ENCODE measurements at regions not wholly inside any gene's neighbourhood (a gene's known extent, or its start where the extent isn't known, plus 50 kb on each side); places are given as distances from the start of the nearest gene placed in this dataset.
"Not testable (repeated sequence)": the region's sequence is repeated elsewhere in the genome, so short reads cannot be mapped to it uniquely, and the experiment has no call there.

DNA sequence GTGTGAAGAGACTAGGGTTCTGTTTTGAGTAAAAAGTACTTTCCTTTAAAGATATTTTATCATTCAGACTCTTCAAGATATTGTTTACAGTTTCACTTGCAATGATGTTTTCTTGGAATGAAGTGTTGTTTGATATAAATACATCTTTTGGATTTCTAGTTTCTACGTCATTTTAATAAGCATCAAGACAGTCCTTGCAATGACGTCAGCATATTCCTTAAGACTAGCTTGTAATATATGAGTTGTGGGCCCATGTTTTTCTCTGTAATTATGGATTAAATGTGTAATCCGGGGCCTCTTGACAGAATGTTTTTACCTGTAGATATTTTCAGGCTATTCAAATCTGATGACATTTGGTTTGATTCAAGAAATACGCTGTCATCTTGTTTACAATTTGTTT lies 66.1 kb downstream of the RBMX2 start:
- no peak for FAIRE-seq
- DNase-seq (ENCODE audit: insufficient read length, low spot score): no peak

DNA sequence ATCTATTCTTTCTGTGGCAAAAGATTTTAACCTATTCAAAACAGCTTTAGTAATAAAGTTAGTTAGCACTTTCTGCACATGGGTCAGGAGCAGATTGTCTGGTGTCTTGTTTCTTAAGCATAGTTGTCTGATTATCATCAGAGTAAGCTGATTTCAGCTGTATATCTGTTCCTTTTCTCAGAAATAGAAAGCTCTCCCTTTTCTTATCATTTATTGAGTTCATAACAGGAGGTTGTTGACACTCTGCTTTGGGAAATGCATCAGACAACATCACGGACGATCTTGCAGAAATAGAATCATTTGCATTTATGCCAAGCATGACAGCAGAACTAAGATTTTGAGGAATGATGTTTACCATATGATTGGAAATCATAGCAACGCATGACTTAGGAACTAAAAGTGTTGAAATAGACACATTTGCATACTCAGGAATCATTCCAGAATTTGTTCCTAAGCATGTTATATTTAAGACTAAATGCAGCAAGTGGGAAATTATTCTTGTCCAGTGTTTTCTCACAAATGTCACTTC lies 66.7 kb downstream of the RBMX2 start:
- FAIRE-seq: no peak

DNA sequence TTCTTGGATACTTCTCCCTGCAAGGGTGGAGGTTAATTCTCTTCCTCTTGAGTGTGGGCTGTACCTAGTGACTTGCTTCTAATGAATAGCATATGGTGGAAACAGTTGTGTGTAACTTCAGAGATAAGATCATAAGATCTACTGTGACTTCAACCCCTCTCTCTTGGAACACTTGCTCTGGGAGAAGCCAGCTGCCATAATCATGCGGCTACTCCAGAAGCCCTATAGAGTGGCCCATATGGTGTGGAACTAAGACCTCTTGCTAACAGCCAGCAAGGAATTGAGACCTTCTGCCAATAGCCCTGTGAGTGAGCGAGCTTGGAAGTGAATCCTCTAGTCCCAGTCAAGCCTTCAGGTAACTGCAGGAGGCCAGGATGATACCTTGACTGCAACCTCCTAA lies 81.1 kb downstream of the RBMX2 start:
- DNase-seq (ENCODE audit: insufficient read length, low spot score) (no peak), FAIRE-seq (no peak)

More for the DNA sequence above, 66.7 kb downstream of the RBMX2 start:
- DNase-seq (ENCODE audit: insufficient read length, low spot score): no peak

DNA sequence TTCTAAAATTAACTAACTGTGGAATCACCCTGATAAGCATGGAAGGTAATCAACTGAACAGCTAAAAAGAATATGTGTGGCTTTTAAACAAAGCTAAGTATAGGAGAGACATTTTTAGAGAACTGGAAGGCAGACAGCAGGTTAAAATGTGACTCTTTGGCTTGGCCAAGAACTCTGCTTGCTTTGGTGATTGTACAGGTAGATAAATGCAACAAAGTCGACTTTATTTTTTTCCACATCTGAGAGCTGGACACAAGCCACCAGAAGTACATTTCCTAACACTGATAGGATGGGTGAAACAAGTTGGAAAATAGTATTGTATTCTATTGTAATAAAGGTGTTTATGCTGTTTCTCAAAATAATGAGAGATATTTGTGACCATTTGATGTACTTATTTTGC lies 84.1 kb downstream of the RBMX2 start:
- FAIRE-seq: no peak
- DNase-seq (ENCODE audit: insufficient read length, low spot score): no peak

DNA sequence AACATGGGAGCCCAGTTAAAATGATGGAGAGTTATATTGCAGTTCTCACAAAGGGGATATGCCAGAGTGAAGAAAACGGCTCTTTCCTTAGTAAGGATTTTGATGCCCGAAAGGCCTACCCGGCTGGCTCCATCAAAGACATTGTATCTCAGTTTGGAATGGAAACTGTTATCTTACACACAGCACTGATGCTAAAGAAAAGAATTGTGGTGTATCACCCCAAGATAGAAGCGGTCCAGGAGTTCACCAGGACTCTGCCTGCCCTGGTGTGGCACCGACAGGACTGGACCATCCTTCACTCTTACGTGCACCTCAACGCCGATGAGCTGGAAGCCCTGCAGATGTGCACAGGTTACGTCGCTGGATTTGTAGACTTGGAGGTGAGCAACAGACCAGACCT lies 93.7 kb downstream of the RBMX2 start:
- not testable (repeated sequence) for DNase-seq (ENCODE audit: insufficient read length, low spot score)
- FAIRE-seq: peak; percentile 74

DNA sequence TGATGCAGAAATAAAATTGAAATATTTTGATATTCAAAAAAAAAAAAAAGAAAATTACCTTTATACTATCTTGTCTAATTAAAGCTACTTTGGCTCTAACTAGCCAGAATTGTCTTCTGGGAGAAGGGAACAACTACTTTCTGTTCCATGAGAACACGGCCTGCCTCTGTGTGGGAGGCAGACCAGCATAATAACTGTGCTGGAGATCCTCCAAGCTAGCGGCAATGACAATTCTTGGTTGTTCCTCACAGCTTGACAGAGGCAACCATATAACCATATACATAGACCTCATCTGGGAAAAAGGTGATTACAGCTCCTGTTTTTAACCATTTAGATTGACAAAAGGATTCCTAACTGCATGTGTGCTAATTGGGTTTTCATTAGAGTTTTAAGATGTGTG lies 95.7 kb downstream of the RBMX2 start:
- FAIRE-seq: no peak
- DNase-seq (ENCODE audit: insufficient read length, low spot score): no peak

DNA sequence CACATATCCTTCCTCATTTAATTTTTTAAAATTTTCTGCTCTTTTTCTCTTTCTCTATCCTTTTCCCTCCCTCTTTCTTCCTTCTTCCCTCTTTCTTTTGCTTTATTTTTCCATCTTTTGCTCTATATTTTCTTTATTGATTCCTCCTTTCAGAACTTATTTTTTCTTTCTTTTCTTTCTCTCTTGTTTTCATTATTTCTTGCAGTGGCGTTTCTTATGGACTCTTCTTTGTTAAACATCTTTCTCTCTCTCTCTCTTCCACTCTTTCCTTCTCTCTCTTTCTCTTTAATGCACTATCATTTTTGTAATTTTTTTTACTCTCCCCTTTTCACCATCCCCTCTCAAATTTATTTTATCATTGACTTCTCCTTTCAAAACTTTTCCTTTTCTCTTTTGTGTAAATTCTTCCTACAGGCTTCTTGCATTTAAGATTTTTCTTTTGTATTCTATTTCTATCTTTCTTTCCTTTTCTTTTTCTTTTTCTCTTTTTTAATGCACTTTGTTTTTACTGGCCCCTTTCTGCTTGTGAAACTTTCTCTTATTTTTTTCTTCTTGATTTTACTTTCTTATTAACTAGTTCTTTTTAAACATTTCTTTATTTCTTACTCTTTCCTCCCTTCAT lies 97.0 kb downstream of the RBMX2 start:
- FAIRE-seq: no peak
- DNase-seq (ENCODE audit: insufficient read length, low spot score): no peak

DNA sequence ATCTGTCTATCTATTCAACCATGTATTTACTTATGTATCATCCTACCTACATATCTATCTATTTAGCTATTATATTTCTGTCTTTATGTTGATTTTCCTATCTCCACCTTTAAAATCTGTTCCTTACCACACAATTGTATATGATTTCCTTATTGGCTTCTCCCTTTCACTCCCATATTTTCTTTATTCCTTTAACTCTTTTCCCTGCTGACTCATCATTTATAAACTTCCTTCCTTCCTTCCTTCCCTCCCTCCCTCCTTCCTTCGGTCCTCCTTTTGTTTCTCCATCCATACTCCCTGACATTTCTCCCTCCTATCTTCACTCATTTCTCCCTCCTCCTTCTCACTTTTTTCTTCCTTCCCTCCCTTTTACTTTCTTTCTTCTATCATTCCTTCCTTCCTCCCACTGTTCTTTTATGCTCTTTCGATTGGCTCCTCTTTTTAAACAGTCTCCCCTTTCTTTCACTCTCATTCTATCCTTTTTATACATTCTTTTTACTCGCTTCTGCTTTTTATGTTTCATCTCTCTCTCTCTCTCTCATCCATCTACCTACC lies 100.3 kb downstream of the RBMX2 start:
- FAIRE-seq (peak; percentile 75), DNase-seq (ENCODE audit: insufficient read length, low spot score) (no peak)

DNA sequence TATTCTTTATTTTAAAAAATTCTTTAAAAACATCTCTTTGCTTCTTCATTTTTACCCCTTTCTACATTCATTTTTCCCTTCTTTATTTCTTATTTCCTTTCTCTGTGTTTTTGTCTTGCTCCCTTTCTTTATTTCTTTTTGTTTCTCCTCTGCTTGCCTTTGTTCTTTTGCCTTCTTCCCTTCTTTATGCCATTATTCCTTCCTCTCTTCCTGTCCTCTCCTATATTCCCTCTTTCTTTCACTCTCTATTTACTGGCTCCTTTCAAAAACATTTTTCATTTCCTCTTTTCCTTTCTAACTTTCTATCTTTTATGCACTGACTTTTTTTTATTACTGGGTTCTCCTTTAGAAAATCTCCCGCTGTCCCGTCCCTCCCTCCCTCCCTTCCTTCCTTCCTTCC lies 102.2 kb downstream of the RBMX2 start:
- no peak for FAIRE-seq
- no peak for DNase-seq (ENCODE audit: insufficient read length, low spot score)

DNA sequence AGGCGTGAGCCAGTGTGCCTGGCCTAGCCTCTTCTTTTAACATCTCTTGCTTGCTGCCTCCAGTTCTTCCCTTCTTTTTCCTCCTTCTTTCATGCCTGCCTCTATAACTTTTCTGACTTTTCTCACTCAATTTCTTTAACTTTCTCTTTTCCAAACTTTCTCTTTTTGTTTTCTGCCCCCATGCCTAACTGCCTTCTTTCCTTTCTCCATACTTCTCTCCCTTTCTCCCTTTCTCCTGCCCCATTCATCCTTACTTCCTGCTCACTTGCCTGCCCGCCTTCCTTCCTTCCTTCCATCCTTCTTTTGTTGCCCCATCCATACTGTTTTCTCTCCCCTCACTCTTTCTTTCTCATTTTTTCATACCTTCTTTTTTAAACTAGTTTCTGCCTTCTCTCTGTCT lies 105.2 kb downstream of the RBMX2 start:
- no peak for FAIRE-seq

DNA sequence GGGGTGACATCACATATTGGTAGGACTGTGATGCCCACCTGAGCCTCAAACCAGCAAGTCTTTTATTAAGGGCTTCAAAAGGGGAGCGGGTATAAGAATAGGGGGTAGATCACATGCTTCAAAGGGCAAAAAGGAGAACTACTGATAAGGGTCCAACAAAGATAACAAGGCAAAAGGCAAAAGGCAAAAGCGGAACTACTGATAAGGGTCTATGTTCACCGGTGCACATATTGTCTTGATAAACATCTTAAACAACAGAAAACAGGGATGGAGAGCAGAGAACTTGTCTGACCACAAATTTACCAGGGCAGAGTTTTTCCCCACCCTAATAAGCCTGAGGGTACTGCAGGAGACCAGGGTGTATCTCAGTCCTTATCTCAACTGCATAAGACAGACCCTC lies 110.7 kb downstream of the RBMX2 start:
- FAIRE-seq; DNase-seq (ENCODE audit: insufficient read length, low spot score): not testable (repeated sequence)

More for the DNA sequence above, 105.2 kb downstream of the RBMX2 start:
- DNase-seq (ENCODE audit: insufficient read length, low spot score): no peak

DNA sequence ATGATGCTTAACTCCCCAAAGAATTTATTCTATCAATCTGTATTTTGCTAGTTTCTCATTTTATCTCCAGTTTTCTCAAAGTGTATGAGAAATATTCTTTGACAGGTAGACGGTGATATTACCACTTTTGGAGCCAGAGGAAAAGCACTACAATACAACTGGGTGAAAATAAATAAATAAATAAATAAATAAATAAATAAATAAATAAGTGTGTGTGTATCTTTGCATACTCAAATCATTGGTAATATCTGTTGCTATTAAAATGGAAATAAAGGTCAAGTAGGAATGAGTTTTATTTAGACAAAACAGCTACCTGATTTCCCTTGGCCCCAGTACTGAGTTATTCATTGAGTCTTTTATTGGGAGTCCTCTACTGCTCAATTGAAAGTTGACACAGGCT lies 114.3 kb downstream of the RBMX2 start:
- FAIRE-seq (no peak), DNase-seq (ENCODE audit: insufficient read length, low spot score) (no peak)

DNA sequence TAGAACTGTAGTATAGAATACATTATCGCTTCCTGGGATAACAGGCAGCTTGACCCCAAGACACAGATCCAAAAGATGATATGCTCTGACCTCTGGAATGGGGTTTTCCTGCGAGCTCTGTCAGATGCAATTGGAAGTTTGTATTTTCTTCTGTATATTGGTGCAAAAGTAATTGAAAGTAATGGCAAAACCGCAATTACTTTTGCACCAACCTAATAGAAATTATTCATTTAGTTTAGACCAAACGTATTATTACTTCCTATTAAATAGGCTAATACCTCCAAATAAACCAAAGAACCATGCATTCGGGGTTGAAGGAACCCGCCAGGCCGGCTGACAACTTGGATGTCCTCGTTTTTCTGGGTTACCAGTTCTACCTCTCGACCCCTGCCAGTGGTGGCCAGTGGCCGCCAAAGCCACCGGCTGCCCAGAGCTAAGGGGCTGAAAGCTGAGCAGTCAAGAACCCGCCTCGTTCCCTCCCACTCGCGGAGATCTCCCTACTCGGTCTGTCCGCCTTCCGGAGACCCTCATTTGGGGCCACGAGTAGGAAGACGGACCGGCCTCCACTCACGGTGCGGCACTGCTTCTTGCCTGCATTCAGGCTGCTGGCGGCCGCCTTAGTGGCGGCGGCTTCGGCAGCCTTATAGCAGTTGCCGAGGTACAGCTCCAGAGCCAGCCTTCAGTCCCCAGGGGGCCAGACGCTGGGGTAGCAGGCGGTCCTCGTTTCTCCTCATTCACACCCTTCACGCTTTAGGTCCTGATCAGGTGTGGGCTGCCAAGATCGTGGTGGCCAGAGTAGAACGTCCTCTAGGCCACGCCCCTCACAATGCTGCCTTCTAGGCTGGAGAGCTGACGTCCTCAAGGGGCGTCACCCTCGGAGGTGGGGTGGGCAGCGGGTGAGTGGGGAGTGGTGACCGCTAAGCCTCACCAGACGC lies 121.9 kb downstream of the RBMX2 start:
- FAIRE-seq (no peak), DNase-seq (ENCODE audit: insufficient read length, low spot score) (no peak)

DNA sequence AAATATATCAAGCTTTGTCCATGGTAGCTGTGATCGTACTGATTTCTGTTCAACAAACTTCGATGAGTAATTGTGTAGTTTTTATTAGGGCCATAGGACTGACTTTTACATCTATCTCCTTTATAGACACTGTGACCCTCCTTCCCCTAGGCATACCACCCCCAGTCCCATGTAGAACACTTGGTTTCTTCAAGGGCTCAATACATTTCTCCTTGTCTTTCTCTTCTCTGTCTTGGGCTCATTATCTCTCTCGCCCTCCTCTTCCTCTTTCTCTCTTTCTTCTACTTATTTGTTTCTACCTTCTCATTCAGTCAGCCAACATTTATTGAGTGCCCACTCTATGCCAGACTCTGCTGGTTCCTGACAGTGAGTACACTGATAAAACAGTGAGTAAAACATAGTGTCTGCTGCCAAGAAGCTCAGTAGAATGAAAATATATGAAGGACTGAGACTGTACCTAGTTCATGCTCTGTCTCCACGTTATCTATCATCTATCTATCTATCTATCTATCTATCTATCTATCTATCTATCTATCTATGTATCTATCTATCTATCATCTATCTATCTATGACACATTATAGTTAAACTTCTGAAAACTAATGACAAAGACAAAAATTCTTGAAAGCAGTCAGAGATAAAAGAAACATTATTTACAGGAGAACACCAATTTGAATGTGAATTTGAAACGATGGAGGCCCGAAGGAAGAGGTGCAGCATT lies 122.8 kb downstream of the RBMX2 start:
- FAIRE-seq (no peak), DNase-seq (ENCODE audit: insufficient read length, low spot score) (no peak)

DNA sequence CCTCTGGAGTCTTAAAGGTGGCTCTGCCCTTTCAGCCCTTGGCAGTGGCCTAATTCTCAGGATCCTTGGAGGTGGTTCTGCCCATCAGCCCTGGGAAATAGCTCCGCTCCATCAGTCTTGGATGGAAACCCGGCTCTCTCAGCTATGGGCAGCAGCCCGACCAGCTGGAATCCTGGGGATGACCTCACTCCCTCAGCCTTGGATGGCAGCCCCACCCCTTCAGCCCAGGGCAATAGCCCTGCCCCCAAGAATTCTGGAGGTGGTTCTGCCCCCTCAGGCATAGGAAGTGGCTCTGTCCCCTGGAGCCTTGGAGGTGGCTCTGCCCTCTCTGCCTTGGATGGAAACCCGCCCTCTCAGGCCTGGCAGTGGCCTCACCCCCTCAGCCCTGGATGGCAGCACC lies 127.7 kb downstream of the RBMX2 start:
- DNase-seq (ENCODE audit: insufficient read length, low spot score) (no peak), FAIRE-seq (no peak)

DNA sequence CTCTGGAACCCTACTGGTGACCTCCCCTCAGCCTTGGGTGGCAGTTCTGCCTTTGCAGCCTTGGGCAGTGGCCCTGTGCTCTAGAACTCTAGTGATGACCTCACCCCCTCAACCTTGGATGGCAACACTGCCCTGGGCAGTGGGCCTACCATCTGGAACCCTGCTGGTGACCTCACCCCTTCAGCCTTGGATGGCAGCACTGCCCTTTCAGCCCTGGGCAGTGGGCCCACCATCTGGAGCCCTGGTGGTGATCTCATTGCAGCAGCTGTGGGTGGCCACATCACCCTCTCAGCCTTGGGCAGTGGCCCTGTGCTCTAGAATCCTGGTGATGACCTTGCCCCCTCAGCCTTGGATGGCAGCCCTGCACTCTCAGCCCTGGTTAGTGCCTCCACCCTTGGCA lies 129.3 kb downstream of the RBMX2 start:
- DNase-seq (ENCODE audit: insufficient read length, low spot score): no peak
- no peak for FAIRE-seq

DNA sequence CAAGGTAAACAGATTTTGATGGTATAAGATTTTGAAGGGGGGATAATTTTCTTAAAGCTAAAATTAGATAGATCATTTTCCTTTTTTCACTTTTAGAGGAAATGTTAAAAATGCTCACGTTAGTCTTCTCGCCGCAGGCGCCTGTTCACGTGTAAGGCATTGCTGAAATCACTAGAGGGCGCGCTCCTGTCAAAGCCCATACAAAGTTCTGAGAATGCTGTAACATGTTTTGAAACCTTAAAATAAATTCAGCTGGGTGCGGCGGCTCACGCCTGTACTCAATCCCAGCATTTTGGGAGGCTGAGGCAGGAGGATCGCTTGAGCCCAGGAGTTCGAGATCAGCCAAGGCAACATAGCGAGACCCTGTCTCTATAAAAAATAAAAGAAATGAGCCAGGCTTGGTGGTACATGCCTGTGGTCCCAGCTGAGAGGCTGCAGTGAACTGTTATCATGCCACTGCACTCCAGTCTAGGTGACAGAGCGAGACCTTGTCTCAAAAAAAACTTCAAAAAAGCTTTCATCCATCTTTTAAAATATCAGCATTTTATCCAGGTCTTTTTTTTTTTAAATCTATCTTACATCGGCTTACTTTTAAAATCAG lies 138.0 kb downstream of the RBMX2 start:
- no peak for DNase-seq (ENCODE audit: insufficient read length, low spot score)
- FAIRE-seq: peak; percentile 55

DNA sequence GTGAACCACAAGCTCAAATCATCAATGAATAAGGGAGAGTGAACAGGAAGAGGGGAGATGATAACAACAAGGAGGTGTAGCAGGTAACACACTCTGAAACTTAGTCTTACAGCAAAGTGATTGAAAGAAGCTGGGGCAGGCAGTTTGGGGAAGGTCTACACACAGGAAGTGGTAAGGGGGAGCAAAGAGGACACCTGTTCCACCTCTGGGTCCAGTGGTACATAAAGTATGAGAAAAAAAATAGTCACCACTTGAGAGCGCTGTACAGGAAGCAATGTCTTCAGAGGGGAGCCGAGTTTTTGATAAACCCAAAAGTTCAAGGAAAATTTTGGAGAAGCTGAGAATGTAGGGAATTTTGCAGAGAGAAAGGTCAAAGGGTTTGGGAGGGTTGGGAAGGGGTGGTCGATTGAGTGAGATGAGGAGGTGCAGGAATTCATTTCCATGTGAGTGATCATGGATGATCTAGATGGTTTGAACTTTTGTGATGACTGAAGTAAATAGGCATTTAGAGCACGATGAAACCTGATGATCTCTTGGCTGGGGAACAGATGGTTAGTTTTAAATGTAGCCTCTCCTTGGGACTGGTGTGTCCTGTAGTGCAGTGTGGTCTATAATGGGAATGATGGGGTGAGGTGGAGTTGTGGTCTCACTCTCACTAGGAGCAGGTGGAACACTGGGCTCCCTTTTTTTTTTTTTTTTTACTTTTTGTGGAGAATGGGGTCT lies 142.0 kb downstream of the RBMX2 start:
- FAIRE-seq (no peak), DNase-seq (ENCODE audit: insufficient read length, low spot score) (no peak)

DNA sequence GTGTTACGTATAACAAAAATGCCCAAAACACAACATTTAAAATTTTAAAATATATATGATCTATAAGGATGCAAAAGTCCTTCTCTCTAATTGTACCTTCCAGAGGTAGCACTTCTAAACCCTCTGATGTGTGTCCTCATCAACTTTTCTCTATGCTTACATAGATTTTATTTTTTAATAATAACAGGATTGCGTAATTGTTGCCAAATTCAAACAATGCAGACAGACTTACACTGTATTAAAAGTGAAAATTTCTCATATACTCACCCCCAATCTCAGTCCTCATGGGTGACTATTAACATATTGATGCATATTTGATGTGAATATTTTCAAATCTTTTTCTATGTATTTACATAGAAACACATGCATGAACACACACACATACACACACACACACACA lies 144.0 kb downstream of the RBMX2 start:
- DNase-seq (ENCODE audit: insufficient read length, low spot score): no peak
- no peak for FAIRE-seq

DNA sequence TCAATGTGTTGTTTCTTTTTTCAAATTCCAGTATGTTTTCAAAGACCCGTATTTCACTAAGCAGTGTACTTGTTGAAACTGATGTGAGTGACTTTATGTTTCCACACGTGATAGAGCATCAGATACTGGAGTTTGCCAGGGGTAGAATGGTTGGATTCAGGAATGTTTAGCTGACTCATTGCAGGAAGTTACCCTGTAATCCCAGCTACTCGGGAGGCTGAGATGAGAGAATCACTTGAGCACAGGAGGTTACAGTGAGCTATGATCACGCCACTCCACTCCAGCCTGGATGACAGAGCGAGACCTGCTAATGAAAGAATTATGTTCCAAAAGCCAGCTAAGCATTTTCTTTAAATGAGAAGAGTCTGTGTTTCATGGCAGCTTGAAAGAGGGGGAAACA lies 147.6 kb downstream of the RBMX2 start:
- not testable (repeated sequence) for FAIRE-seq; DNase-seq (ENCODE audit: insufficient read length, low spot score)

Measured in GM19239 (cell line).